ENCODE measurements at regions not wholly inside any gene's neighbourhood (a gene's known extent, or its start where the extent isn't known, plus 50 kb on each side); places are given as distances from the start of the nearest gene placed in this dataset.
"Not testable (repeated sequence)": the region's sequence is repeated elsewhere in the genome, so short reads cannot be mapped to it uniquely, and the experiment has no call there.

DNA sequence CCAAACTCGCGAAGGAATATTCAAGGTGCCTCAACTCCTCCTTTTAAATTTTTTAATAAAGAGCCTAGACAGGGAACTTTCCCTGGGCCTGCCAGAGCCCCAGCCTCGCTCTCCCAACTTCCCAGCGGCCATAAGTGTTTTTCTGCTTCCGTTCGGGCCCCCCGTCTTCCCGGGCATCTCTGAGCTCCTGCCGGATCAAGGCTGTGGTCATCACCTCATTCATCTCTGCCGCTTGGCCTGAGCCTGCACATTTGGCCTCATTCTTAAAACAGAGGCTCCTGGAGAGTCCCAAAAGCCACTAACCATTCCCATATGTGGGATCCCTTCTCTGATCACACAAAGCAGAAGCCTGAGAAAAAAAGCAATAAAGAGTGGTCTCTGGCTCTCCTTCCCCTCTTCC is 969.1 kb upstream of the DEFB115 start:
- no peaks in the 10 kb centered on the region for H3K27me3 ChIP-seq
- 67 to 87% methylated on average over 10 of the region's 10 CpGs for WGBS, 2 donors
- H3K9me3 ChIP-seq = no peaks in the 10 kb centered on the region
- peaks cover 0 to 43% (median 0%) of the 10 kb centered on the region in 4 donors for H3K4me1 ChIP-seq
- no peaks in the 10 kb centered on the region for H3K36me3 ChIP-seq
- TF ChIP-seq, protein P1, sequence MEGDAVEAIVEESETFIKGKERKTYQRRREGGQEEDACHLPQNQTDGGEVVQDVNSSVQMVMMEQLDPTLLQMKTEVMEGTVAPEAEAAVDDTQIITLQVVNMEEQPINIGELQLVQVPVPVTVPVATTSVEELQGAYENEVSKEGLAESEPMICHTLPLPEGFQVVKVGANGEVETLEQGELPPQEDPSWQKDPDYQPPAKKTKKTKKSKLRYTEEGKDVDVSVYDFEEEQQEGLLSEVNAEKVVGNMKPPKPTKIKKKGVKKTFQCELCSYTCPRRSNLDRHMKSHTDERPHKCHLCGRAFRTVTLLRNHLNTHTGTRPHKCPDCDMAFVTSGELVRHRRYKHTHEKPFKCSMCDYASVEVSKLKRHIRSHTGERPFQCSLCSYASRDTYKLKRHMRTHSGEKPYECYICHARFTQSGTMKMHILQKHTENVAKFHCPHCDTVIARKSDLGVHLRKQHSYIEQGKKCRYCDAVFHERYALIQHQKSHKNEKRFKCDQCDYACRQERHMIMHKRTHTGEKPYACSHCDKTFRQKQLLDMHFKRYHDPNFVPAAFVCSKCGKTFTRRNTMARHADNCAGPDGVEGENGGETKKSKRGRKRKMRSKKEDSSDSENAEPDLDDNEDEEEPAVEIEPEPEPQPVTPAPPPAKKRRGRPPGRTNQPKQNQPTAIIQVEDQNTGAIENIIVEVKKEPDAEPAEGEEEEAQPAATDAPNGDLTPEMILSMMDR (IDR thresholded peaks at IDR 0.05) = no peak
- TF ChIP-seq EP300 (IDR thresholded peaks at IDR 0.05) = no peak
- H3K27ac ChIP-seq = peak overlapping the region in 2 of 4 donors; percentile 77 to 82
- DNase-seq (ENCODE audit: low spot score in 2 of 2) = no peak
- H3K4me3 ChIP-seq = no peak overlapping the region

DNA sequence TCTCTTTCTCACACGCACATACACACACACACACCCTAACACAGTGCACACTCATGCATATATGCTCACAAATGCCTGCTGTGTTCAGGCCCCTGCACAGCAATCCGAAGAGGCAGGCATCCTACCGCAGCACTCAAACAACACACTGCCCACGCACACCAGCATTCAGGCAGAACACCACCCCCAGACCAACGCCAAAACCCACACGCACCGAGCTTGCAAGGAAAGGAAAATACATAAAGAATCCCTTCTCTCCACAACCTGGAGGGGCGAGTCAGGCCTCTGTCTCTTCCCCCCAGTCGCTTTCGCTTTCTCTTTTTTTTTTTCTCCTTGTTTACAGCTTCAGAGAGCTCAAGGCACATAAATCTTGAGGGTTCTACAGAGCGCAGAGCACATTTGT is 968.4 kb upstream of the DEFB115 start:
- Histone ChIP-seq H3K4me3 (peak overlapping the region in 2 of 4 donors; percentile 47 to 50), H3K27ac (peak overlapping the region in 2 of 4 donors; percentile 77 to 82), H3K4me1 (peaks cover 0 to 36% (median 0%) of the 10 kb centered on the region in 4 donors)
- not testable (repeated sequence) for H3K27me3 ChIP-seq; DNase-seq (ENCODE audit: low spot score in 2 of 2); H3K36me3 ChIP-seq; H3K9me3 ChIP-seq
- peak in 1 of 2 donors; percentile 26 for TF ChIP-seq EP300 (IDR thresholded peaks at IDR 0.05)
- WGBS, 2 donors = 15 to 77% methylated on average over 11 of the region's 11 CpGs

DNA sequence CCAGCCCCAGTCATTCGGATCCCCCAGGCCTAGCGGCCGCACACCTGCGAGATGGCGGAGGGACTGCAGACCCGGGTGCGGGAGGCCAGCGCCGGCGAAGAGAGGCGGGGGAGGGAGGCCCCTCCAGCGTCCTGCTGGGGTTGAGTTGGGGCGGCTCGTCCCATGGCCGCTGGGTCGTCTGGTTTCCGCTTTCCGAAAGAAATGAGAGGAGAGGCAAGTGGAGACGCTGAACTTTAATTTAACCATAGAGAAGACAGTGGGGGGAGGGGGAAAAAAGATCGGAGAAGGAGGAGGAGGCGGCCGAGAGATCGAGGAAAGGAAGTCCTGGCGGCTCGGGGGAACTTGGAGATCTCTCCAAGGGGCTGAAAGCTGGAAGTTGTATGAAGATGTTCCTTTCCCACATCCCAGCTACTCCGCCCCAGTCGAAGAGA is 967.7 kb upstream of the DEFB115 start:
- WGBS, 2 donors = 13 to 79% methylated on average over 27 of the region's 27 CpGs
- Histone ChIP-seq H3K4me3 (peak overlapping the region in 2 of 4 donors; percentile 47 to 50), H3K4me1 (peaks cover 0 to 29% (median 0%) of the 10 kb centered on the region in 4 donors), H3K27ac (peak overlapping the region in 3 of 4 donors; percentile 15 to 82 (median 77))
- H3K27me3 ChIP-seq; H3K36me3 ChIP-seq; H3K9me3 ChIP-seq; DNase-seq (ENCODE audit: low spot score in 2 of 2): not testable (repeated sequence)

DNA sequence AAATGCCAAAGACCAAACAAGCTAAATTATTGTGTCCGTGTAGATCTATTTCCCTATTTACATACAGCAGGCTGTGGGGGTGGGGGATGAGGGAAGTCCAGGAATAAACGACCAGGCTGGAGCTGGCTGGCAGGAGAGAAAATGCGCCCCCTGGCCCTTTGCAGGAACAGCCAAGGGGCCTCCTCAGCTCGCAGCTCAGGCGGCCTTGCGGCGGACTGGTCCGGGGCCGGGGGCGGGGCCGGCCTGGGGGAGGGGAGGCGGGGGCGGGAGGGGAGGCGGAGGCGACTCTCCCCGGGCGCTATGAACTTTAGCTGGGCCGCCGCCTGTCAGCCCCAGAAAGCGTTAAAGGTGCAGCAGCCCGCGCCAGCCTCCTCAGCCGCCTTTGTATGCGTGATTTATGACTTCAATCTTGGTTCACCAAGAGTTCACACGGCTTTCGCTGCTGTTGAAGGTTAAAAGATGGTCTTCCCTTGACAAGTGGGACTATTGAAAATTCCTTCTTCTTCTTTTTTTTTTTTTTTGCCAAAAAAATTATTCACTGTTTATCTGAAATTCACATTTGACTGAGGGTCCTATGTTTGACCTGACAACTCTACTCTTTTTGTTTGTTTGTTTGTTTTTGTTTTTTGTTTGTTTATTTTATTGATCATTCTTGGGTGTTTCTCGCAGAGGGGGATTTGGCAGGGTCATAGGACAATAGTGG is 967.0 kb upstream of the DEFB115 start:
- DNase-seq (ENCODE audit: low spot score in 2 of 2); H3K27me3 ChIP-seq; H3K9me3 ChIP-seq; H3K36me3 ChIP-seq: not testable (repeated sequence)
- peaks cover 0 to 27% (median 0%) of the 10 kb centered on the region in 4 donors for H3K4me1 ChIP-seq
- peak overlapping the region in 2 of 4 donors; percentile 47 to 50 for H3K4me3 ChIP-seq
- 15 to 73% methylated on average over 14 to 22 of the region's 27 CpGs for WGBS, 2 donors
- peak overlapping the region in 2 of 4 donors; percentile 77 to 82 for H3K27ac ChIP-seq

DNA sequence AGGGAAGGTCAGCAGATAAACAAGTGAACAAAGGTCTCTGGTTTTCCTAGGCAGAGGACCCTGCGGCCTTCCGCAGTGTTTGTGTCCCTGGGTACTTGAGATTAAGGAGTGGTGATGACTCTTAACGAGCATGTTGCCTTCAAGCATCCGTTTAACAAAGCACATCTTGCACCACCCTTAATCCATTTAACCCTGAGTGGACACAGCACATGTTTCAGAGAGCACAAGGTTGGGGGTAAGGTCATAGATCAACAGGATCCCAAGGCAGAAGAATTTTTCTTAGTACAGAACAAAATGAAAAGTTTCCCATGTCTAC is 966.4 kb upstream of the DEFB115 start:
- 45 to 81% methylated on average over 4 of the region's 4 CpGs for WGBS, 2 donors

DNA sequence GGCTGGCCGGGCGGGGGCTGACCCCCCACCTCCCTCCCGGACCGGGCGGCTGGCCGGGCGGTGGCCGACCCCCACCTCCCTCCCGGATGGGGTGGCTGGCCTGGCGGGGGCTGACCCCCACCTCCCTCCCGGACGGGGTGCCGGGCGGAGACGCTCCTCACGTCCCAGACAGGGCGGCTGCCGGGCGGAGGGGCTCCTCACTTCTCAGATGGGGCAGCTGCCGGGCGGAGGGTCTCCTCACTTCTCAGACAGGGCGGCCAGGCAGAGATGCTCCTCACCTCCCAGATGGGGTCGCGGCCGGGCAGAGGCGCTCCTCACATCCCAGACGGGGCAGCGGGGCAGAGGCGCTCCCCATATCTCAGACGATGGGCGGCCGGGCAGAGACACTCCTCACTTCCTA is 965.8 kb upstream of the DEFB115 start:
- not testable (repeated sequence) for H3K27me3 ChIP-seq; H3K27ac ChIP-seq; H3K36me3 ChIP-seq; H3K4me3 ChIP-seq; DNase-seq (ENCODE audit: low spot score in 2 of 2); H3K9me3 ChIP-seq
- H3K4me1 ChIP-seq = peaks cover 0 to 27% (median 0%) of the 10 kb centered on the region in 4 donors
- 95% methylated on average over 15 of the region's 32 CpGs; no CpG with 5 or more reads in 1 of the 2 donors for WGBS, 2 donors

More for the DNA sequence above, 966.4 kb upstream of the DEFB115 start:
- H3K4me3 ChIP-seq; H3K27me3 ChIP-seq; H3K36me3 ChIP-seq; H3K27ac ChIP-seq; DNase-seq (ENCODE audit: low spot score in 2 of 2); H3K9me3 ChIP-seq: not testable (repeated sequence)
- peaks cover 0 to 27% (median 0%) of the 10 kb centered on the region in 4 donors for H3K4me1 ChIP-seq

DNA sequence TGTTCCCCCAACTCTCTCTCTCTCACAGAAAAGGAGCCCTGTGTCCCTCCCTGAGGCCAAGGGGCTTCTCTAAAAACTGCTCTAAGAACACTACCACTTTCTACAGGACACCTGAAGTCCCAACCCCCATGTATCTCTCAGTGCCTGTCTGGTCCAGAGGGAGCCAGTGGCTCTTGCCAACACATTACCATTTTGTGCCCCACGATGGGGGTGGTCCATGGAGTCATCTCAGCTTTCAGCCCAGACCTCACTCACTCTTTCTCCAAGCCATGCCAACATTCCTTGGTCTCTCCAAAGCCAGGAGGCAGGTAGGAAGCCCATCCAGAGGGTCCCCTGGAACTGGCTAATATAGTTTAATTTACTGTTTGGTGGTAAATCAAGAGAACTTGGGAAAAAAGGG is 962.1 kb upstream of the DEFB115 start:
- not testable (repeated sequence) for H3K36me3 ChIP-seq; H3K27ac ChIP-seq; H3K9me3 ChIP-seq; H3K4me3 ChIP-seq; DNase-seq (ENCODE audit: low spot score in 2 of 2); H3K27me3 ChIP-seq
- peaks cover 0 to 17% (median 2%) of the 10 kb centered on the region in 4 donors for H3K4me1 ChIP-seq
- 15 to 33% methylated on average over 1 of the region's 1 CpG for WGBS, 2 donors

DNA sequence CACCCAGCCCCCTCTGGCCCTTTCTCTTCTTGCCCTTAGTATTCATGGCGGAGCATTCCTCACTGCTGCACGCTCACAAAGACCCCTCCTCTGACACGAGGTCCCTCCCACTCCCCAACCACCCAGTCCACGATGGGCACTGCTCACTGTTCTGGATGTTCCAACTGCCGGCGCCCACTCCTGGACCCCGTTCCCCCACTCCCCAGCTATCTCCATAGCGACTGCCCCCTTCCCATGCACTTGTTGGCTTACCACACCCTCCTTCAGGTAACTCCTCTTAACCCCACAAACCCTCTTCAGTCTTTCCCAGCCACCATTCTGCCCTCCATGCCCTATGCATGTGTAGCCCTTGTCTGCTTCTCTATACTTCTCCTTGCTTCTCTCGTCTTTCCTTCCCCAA is 961.5 kb upstream of the DEFB115 start:
- H3K36me3 ChIP-seq; H3K9me3 ChIP-seq; H3K27ac ChIP-seq; H3K27me3 ChIP-seq; H3K4me3 ChIP-seq; DNase-seq (ENCODE audit: low spot score in 2 of 2): not testable (repeated sequence)
- WGBS, 2 donors = 67 to 73% methylated on average over 7 of the region's 9 CpGs
- peaks cover 0 to 13% (median 2%) of the 10 kb centered on the region in 4 donors for H3K4me1 ChIP-seq

DNA sequence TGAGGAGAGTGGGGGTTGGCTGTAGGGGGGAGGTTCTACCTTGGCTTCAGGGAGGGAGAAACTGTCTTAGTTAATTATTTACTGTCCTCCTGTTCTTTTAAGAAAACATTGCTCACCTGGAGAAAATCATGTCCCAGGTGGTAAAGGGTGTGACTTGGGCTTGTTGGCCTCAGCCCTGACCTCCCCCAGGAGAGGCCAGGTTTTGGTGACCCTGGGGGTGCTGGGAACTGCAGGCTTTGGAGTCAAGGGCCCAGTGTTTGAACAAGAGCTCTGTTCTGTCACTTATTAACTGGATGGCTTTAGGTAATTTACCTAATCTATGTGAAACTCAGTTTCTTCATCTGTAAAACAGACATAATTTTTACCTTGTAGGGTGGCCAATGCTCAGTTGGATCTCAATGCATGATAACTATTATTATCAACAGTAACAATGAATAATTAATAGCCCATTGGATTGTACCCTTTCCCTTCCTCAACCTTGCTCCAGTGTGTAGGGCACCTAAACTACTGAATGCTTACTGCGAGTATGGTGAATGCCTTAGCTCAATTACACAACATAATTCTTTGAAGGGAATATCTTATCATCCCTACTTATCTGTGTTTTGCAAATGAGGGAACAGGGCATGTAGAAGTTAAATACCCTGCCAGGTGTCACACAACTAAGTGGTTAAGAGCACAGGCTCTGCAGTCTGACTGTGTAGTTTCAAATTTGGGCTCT is 959.4 kb upstream of the DEFB115 start:
- H3K27me3 ChIP-seq = not testable (repeated sequence)
- WGBS, 2 donors = 82 to 89% methylated on average over 1 of the region's 1 CpG

DNA sequence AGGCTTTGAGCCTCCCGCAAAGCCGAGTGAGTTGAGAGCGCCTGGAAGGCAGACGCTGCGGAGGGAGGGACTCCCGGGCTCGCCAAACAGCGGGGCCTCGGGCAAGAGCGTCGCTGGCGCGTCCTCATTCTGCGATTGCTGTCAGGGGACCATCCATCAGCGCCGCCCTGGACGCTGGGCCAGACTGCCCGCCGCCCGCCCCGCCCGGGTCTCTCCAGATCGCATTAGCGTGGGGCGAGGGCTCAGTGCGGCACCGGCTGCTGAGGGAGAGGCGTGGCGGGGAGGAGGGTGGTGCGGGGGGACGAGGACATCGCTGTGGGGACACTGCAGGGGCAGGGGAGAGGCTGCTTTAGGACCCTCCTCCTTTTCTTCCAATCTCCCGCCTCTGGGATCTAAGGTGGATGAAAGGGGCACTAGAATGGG is 957.2 kb upstream of the DEFB115 start:
- DNase-seq (ENCODE audit: low spot score in 2 of 2) = not testable (repeated sequence)
- peak overlapping the region in 1 of 4 donors; percentile 27 for H3K4me3 ChIP-seq
- 10 to 33% methylated on average over 29 to 31 of the region's 33 CpGs for WGBS, 2 donors

More for the DNA sequence above, 959.4 kb upstream of the DEFB115 start:
- H3K27ac ChIP-seq; H3K9me3 ChIP-seq; H3K36me3 ChIP-seq; H3K4me1 ChIP-seq; H3K4me3 ChIP-seq; DNase-seq (ENCODE audit: low spot score in 2 of 2): not testable (repeated sequence)

DNA sequence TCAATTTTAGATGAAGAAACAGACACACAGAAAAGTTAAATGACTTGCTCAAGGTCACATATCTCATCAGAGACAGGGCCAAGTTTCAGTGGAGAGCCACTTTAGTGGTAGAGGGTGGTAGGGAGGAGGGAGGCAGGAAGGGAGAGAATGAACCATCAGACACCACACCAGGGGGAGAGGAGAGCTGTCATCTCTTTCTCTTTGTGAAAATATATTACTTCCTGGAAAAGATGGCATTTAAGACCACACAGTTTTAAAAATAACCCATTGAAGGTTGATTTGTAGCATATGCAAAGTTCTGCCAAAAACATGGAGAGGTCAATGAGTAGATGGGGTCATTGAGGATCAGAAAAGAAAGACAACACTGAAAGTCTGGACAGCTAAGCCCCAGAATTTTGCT is 954.7 kb upstream of the DEFB115 start:
- not testable (repeated sequence) for H3K36me3 ChIP-seq; H3K27me3 ChIP-seq; H3K9me3 ChIP-seq; DNase-seq (ENCODE audit: low spot score in 2 of 2); H3K4me3 ChIP-seq; H3K27ac ChIP-seq; H3K4me1 ChIP-seq

More for the DNA sequence above, 957.2 kb upstream of the DEFB115 start:
- not testable (repeated sequence) for H3K27ac ChIP-seq, H3K36me3 ChIP-seq, H3K4me1 ChIP-seq, H3K27me3 ChIP-seq, H3K9me3 ChIP-seq

DNA sequence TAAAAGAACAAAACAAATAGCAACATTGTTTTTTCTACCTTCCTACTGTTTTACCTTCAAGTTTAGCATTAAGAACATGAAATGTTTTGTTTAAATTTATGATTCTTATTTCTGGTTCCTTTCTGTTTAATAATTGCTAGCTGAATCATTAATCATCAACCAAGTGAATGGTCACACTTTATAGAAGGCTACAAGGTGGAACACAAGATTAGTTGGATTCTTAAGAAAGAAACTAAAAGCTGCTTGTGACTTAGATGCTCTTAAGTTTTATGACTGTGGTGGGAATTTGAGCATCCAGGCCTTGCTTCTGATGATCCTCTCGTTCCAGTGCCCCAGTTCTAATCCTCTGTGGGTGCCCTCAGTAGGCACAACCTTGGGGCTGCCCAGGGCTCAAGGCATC is 947.5 kb upstream of the DEFB115 start:
- H3K27me3 ChIP-seq; H3K36me3 ChIP-seq; H3K9me3 ChIP-seq; H3K4me3 ChIP-seq; H3K4me1 ChIP-seq; DNase-seq (ENCODE audit: low spot score in 2 of 2); H3K27ac ChIP-seq: not testable (repeated sequence)
- 0 to 22% methylated on average over 1 of the region's 1 CpG for WGBS, 2 donors

All from tibial nerve (tissue), 4 donors.